ENCODE measurements at regions not wholly inside any gene's neighbourhood (a gene's known extent, or its start where the extent isn't known, plus 50 kb on each side); places are given as distances from the start of the nearest gene placed in this dataset.

- peaks cover 10% of the 10 kb centered on the region for H3K4me1 Mint-ChIP-seq
- H3K9me3 Mint-ChIP-seq: peaks cover 29% of the 10 kb centered on the region
- peaks cover 4% of the 10 kb centered on the region for H3K9me2 ChIP-seq (ENCODE audit: insufficient read depth)
- H3K27ac ChIP-seq (ENCODE audit: low read depth): peak overlapping the region; percentile 65
- no peaks in the 10 kb centered on the region for H3K27me3 Mint-ChIP-seq (ENCODE audit: insufficient read depth, low read depth, poor library complexity)
- DNase-seq (ENCODE audit: low spot score) (peak; percentile 30), ATAC-seq (no peak)
- 0 out of 2 replicates have a peak, but pooled peaks cover 11% of the 10 kb centered on the region for H3K4me1 ChIP-seq (ENCODE audit: insufficient read depth)
- H4K20me1 ChIP-seq (replicated peaks; ENCODE audit: insufficient read depth): no peaks in the 10 kb centered on the region
- peak overlapping the region; percentile 19; the same call in 1 of the 2 replicates for H3K27ac Mint-ChIP-seq
- TF ChIP-seq POLR2AphosphoS5 (IDR thresholded peaks at IDR 0.05; ENCODE audit: low read depth): no peak
- TF ChIP-seq NANOG (IDR thresholded peaks at IDR 0.05; ENCODE audit: borderline replicate concordance): peak; percentile 52
- no peak for TF ChIP-seq REST (IDR thresholded peaks at IDR 0.05; ENCODE audit: unreplicated experiment)
- no peak for TF ChIP-seq ETS1 (IDR thresholded peaks at IDR 0.05)
- TF ChIP-seq ZNF331 (CRISPR knock-in tag; IDR thresholded peaks at IDR 0.05; ENCODE audit: low read depth): no peak
- no peak for TF ChIP-seq EZH2 (IDR thresholded peaks at IDR 0.05; ENCODE audit: low read depth, unreplicated experiment)
- no peak for TF ChIP-seq STAT1 (IDR thresholded peaks at IDR 0.05; ENCODE audit: unreplicated experiment)
- no peaks in the 10 kb centered on the region for H3K27me3 ChIP-seq (ENCODE audit: insufficient read depth)
- H3K4me3 Mint-ChIP-seq: no peak overlapping the region
- H3F3A ChIP-seq (replicated peaks; ENCODE audit: low read depth): no peaks in the 10 kb centered on the region
- H3K4me2 ChIP-seq: no peak overlapping the region
- no peak overlapping the region for H2AFZ ChIP-seq
- H3K79me2 ChIP-seq (replicated peaks; ENCODE audit: insufficient read depth): no peaks in the 10 kb centered on the region
- no peaks in the 10 kb centered on the region; the same call in 1 of the 2 replicates for H3K36me3 ChIP-seq (ENCODE audit: insufficient read depth)
- peaks cover 40% of the 10 kb centered on the region for H3K36me3 Mint-ChIP-seq (ENCODE audit: low read depth)
- H3K4me3 ChIP-seq: no peak overlapping the region
Observed at GRCh38 chr7:49389871-49390479, 383.5 kb upstream of the VWC2 start.

GRCh38 chr7:49396229-49396628 lies 377.2 kb upstream of the VWC2 start:
- H3K4me3 ChIP-seq: no peak overlapping the region
- no peak for ATAC-seq
- H3K27ac Mint-ChIP-seq: no peak overlapping the region
- DNase-seq (ENCODE audit: low spot score): no peak
- no peaks in the 10 kb centered on the region for H4K20me1 ChIP-seq (replicated peaks; ENCODE audit: insufficient read depth)
- no peaks in the 10 kb centered on the region for H3K27me3 ChIP-seq (ENCODE audit: insufficient read depth)
- H3K4me1 Mint-ChIP-seq: peaks cover 8% of the 10 kb centered on the region; the same call in 2 of the 3 replicates
- no peaks in the 10 kb centered on the region for H3F3A ChIP-seq (replicated peaks; ENCODE audit: low read depth)
- no peaks in the 10 kb centered on the region for H3K36me3 ChIP-seq (ENCODE audit: insufficient read depth)
- peaks cover 2% of the 10 kb centered on the region for H3K27me3 Mint-ChIP-seq (ENCODE audit: insufficient read depth, low read depth, poor library complexity)
- no peaks in the 10 kb centered on the region; the same call in 1 of the 2 replicates for H3K9me2 ChIP-seq (ENCODE audit: insufficient read depth)
- no peaks in the 10 kb centered on the region for H3K4me1 ChIP-seq (ENCODE audit: insufficient read depth)
- H2AFZ ChIP-seq: peak overlapping the region; percentile 63; the same call in 1 of the 2 replicates
- H3K36me3 Mint-ChIP-seq (ENCODE audit: low read depth): no peaks in the 10 kb centered on the region
- H3K9me3 Mint-ChIP-seq: no peaks in the 10 kb centered on the region
- no peak overlapping the region for H3K27ac ChIP-seq (ENCODE audit: low read depth)
- H3K4me2 ChIP-seq: no peak overlapping the region
- no peak overlapping the region for H3K4me3 Mint-ChIP-seq
- no peaks in the 10 kb centered on the region for H3K79me2 ChIP-seq (replicated peaks; ENCODE audit: insufficient read depth)
- no peak for TF ChIP-seq REST (IDR thresholded peaks at IDR 0.05; ENCODE audit: unreplicated experiment)
- TF ChIP-seq JUNB (IDR thresholded peaks at IDR 0.05; ENCODE audit: unreplicated experiment): no peak
- TF ChIP-seq NANOG (IDR thresholded peaks at IDR 0.05; ENCODE audit: borderline replicate concordance): no peak
- no peak for TF ChIP-seq EZH2 (IDR thresholded peaks at IDR 0.05; ENCODE audit: low read depth, unreplicated experiment)
- no peak for TF ChIP-seq EZH2phosphoT487 (IDR thresholded peaks at IDR 0.05; ENCODE audit: unreplicated experiment)
- no peak for TF ChIP-seq STAT1 (IDR thresholded peaks at IDR 0.05; ENCODE audit: unreplicated experiment)
- no peak for TF ChIP-seq ZNF331 (CRISPR knock-in tag; IDR thresholded peaks at IDR 0.05; ENCODE audit: low read depth)
- TF ChIP-seq CREB1 (CRISPR knock-in tag; IDR thresholded peaks at IDR 0.05; ENCODE audit: low read depth): no peak

Data from GM23338 (cell line).